ENCODE measurements at regions not wholly inside any gene's neighbourhood (a gene's known extent, or its start where the extent isn't known, plus 50 kb on each side); places are given as distances from the start of the nearest gene placed in this dataset.
A peak's percentile ranks its signal among the peaks of the same experiment; 100 is the strongest.

DNA sequence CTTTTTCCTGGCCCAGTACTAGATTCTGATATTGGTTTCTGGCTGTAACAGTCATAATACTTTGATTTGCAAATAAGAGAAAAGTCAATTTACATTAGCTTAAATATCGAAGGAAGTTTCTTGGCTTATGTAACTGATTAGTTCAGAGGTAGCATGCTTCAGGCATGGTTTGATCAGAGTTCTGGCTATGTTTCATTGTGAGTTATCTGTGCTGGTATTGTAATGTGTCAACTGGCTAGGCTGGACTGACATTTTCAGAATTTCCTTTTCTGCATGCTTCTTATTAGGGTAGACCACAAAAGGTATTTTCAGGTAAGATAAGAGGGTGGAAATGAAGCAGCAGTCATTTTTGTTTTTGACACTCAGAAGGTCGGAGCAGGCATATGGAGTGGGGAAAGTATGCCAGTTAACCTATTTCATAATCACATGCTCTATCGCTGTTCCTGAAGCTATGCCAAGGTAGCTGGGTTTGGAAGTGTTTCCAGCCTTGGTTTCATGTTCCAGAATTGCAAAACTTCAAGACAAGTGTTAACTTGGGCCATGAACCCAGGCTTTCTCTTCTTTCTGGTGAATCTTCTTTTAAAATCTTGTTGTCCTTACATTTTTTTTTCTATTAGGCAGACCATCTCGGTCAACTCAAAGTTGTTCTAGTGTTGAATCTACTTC is 244.9 kb downstream of the DHX35 start:
- WGBS, 2 donors = 67 to 69% methylated on average over 4 of the region's 4 CpGs

DNA sequence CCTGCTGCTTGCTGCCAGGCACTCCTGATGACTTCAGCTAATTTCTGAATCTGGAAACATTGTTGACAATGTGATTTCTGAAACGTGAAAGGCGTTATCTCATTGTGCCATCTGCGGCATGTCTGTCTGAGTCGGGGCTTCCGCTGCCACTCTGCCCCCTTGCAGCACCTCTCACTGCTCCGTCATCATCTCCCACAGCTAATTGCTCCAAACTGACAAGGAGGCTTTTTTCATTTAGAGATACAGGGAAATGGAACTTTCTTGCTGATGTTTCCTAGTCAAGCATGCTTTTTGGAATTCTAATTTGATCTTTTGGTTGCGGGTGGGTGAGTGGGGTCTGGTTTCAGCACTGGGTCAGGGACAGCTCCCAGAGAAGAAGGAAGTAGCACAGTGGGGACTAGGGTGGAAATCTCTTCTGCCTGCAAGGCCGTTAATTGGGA is 233.5 kb downstream of the DHX35 start:
- Histone ChIP-seq H3K36me3 (ENCODE audit: control insufficient read depth in 1 of 2, insufficient read depth in 2 of 2, low read length in 1 of 2) (no peaks in the 10 kb centered on the region), H3K4me1 (ENCODE audit: control insufficient read depth in 1 of 2, insufficient read depth in 2 of 2, low read length in 2 of 2) (no peaks in the 10 kb centered on the region), H3K27me3 (ENCODE audit: control insufficient read depth in 1 of 2, insufficient read depth in 2 of 2, low read length in 1 of 2) (no peaks in the 10 kb centered on the region), H3K9me3 (ENCODE audit: control insufficient read depth, low read length) (no peaks in the 10 kb centered on the region), H3K27ac (ENCODE audit: low read depth in 1 of 2, low read length in 2 of 2) (no peak overlapping the region), H3K4me3 (ENCODE audit: low read length in 2 of 2) (no peak overlapping the region)
- DNase-seq = no peak
- intact Hi-C loops (cut with DNase I) = no loop called here
- WGBS, 2 donors = 51 to 54% methylated on average over 8 of the region's 8 CpGs
- ATAC-seq (ENCODE audit: low FRiP score) = no peak

More for the DNA sequence above, 244.9 kb downstream of the DHX35 start:
- Histone ChIP-seq H3K4me1 (ENCODE audit: control insufficient read depth in 1 of 2, insufficient read depth in 2 of 2, low read length in 2 of 2) (no peaks in the 10 kb centered on the region), H3K36me3 (ENCODE audit: control insufficient read depth in 1 of 2, insufficient read depth in 2 of 2, low read length in 1 of 2) (no peaks in the 10 kb centered on the region), H3K4me3 (ENCODE audit: low read length in 2 of 2) (no peak overlapping the region), H3K27ac (ENCODE audit: low read depth in 1 of 2, low read length in 2 of 2) (no peak overlapping the region), H3K9me3 (ENCODE audit: control insufficient read depth, low read length) (peaks cover 3% of the 10 kb centered on the region), H3K27me3 (ENCODE audit: control insufficient read depth in 1 of 2, insufficient read depth in 2 of 2, low read length in 1 of 2) (no peaks in the 10 kb centered on the region)
- DNase-seq = no peak
- intact Hi-C loops (cut with DNase I) = no loop called here
- no peak for ATAC-seq (ENCODE audit: low FRiP score)

DNA sequence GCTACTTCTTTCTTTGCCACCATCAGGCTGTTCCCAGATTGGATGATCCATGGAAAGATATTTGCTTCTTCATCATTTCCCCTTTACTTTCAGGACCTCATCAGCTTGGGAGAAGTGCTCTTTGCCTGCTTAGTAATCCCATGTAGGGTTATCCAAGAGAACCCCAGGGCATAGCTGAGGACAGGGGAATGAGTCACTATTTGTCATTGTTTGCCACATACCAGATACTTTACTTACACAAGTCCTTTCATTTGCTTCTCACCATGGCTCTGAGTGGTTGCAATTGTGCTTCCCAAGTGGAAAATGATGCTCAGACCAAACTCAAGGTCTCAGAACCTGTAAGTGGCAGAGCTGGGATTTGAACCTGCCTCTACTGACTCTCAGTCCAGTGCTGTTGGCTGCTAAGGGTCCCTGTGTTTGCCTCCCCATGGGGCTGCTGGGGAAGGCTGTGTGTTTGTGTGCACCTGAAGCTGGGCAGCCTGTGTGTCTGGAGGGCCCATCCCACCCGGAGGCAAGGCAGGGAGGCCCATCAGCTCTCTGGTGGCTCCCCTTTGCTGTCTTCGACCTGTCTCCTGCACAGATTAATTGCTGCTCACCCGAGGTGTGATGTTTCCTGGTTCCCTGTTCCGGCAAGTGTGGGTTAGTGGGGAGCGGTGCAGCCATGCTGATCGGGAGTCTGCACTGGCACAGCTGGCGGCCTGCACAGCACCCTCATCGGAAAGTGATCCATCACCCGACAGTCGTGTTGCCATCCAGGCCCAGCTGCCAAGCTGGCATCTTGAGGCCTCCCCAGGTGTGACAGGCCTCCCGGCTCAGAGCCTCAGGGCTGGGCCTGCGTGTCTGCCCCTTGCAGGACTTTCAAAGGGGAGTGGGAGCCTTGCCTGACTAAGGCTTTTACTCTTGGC is 228.8 kb downstream of the DHX35 start:
- no peak for DNase-seq

DNA sequence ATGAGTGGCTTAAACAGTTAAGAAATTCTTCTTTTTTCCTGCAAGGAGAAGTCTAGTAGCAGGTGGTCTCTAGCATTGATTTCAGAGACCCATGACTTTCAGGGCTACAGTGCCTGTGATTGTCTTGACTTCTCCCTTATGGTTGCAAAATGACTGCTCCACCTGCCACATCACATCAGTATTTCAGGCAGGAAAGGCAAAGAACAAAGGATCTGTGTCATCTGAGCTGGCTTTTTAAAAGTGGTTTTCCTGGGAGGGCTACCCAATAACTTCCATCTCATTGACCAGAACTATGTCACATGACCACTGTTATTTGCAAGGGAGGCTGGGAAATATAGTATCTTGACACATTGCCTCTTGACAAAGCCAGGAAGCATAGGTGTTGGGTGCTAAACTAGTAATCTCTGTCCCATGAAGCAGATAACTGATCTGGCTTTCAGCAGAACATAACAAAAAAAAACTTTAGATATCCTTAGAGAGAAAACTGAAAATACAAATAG is 226.2 kb downstream of the DHX35 start:
- Histone ChIP-seq H3K36me3 (ENCODE audit: control insufficient read depth in 1 of 2, insufficient read depth in 2 of 2, low read length in 1 of 2) (no peaks in the 10 kb centered on the region), H3K27ac (ENCODE audit: low read depth in 1 of 2, low read length in 2 of 2) (no peak overlapping the region), H3K9me3 (ENCODE audit: control insufficient read depth, low read length) (no peaks in the 10 kb centered on the region), H3K27me3 (ENCODE audit: control insufficient read depth in 1 of 2, insufficient read depth in 2 of 2, low read length in 1 of 2) (no peaks in the 10 kb centered on the region), H3K4me1 (ENCODE audit: control insufficient read depth in 1 of 2, insufficient read depth in 2 of 2, low read length in 2 of 2) (no peaks in the 10 kb centered on the region), H3K4me3 (ENCODE audit: low read length in 2 of 2) (no peak overlapping the region)
- no peak for ATAC-seq (ENCODE audit: low FRiP score)
- DNase-seq = no peak
- intact Hi-C loops (cut with DNase I) = no loop called here

More for the DNA sequence above, 228.8 kb downstream of the DHX35 start:
- Histone ChIP-seq H3K9me3 (ENCODE audit: control insufficient read depth, low read length) (no peaks in the 10 kb centered on the region), H3K4me1 (ENCODE audit: control insufficient read depth in 1 of 2, insufficient read depth in 2 of 2, low read length in 2 of 2) (no peaks in the 10 kb centered on the region), H3K27ac (ENCODE audit: low read depth in 1 of 2, low read length in 2 of 2) (no peak overlapping the region), H3K27me3 (ENCODE audit: control insufficient read depth in 1 of 2, insufficient read depth in 2 of 2, low read length in 1 of 2) (no peaks in the 10 kb centered on the region), H3K4me3 (ENCODE audit: low read length in 2 of 2) (no peak overlapping the region), H3K36me3 (ENCODE audit: control insufficient read depth in 1 of 2, insufficient read depth in 2 of 2, low read length in 1 of 2) (no peaks in the 10 kb centered on the region)
- ATAC-seq (ENCODE audit: low FRiP score) = peak; percentile 31
- 68 to 73% methylated on average over 12 of the region's 12 CpGs for WGBS, 2 donors
- intact Hi-C loops (cut with DNase I) = no loop called here

DNA sequence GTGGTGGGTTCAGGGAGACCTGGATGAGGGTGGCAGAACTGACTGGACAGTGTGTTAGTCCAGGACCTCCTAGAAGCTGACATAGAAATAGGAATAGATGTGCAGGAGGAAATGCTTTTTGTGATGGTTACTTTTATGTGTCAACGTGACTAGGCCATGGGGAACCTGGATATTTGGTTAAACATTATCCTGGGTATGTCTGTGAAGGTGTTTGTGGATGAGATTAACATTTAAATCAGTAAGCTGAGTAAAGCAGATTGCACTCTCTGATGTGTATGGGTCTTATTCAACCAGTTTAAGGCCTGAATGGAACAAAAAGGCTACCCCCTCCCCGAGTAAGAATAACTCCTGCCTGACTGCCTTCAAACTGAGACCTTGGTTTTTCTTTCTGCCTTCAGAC is 219.3 kb downstream of the DHX35 start:
- no peak for ATAC-seq (ENCODE audit: low FRiP score)
- intact Hi-C loops (cut with DNase I) = no loop called here
- no peak for DNase-seq
- Histone ChIP-seq H3K27ac (ENCODE audit: low read depth in 1 of 2, low read length in 2 of 2) (no peak overlapping the region), H3K4me1 (ENCODE audit: control insufficient read depth in 1 of 2, insufficient read depth in 2 of 2, low read length in 2 of 2) (no peaks in the 10 kb centered on the region), H3K9me3 (ENCODE audit: control insufficient read depth, low read length) (no peaks in the 10 kb centered on the region), H3K36me3 (ENCODE audit: control insufficient read depth in 1 of 2, insufficient read depth in 2 of 2, low read length in 1 of 2) (no peaks in the 10 kb centered on the region), H3K4me3 (ENCODE audit: low read length in 2 of 2) (no peak overlapping the region), H3K27me3 (ENCODE audit: control insufficient read depth in 1 of 2, insufficient read depth in 2 of 2, low read length in 1 of 2) (no peaks in the 10 kb centered on the region)
- 44 to 54% methylated on average over 2 of the region's 2 CpGs for WGBS, 2 donors

DNA sequence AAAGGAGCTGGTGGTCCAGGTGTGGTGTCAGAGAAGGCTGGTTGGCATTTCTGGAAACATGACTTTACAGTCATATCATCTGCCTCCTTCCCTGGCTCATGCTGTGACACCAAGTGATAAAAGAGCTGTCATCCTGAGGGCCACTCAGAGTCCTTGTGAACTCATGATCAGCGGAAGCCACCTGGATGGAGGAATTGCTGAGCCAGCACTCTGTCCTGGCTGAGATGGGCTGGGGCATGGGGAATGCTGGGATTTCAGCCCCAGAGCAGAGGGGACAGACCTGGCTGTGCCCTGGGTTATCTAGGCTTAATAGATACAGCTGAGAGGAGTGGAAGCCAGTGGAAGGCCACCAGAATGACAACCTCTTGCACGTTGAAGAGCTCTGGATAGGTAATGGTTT is 214.3 kb downstream of the DHX35 start:
- H3K4me1 ChIP-seq (ENCODE audit: control insufficient read depth in 1 of 2, insufficient read depth in 2 of 2, low read length in 2 of 2) = no peaks in the 10 kb centered on the region
- intact Hi-C loops (cut with DNase I) = no loop called here
- no peaks in the 10 kb centered on the region for H3K9me3 ChIP-seq (ENCODE audit: control insufficient read depth, low read length)
- H3K27me3 ChIP-seq (ENCODE audit: control insufficient read depth in 1 of 2, insufficient read depth in 2 of 2, low read length in 1 of 2) = no peaks in the 10 kb centered on the region
- ATAC-seq (ENCODE audit: low FRiP score) = no peak
- H3K36me3 ChIP-seq (ENCODE audit: control insufficient read depth in 1 of 2, insufficient read depth in 2 of 2, low read length in 1 of 2) = no peaks in the 10 kb centered on the region
- H3K27ac ChIP-seq (ENCODE audit: low read depth in 1 of 2, low read length in 2 of 2) = no peak overlapping the region
- H3K4me3 ChIP-seq (ENCODE audit: low read length in 2 of 2) = no peak overlapping the region
- WGBS, 2 donors = 79 to 84% methylated on average over 2 of the region's 2 CpGs
- DNase-seq = no peak

DNA sequence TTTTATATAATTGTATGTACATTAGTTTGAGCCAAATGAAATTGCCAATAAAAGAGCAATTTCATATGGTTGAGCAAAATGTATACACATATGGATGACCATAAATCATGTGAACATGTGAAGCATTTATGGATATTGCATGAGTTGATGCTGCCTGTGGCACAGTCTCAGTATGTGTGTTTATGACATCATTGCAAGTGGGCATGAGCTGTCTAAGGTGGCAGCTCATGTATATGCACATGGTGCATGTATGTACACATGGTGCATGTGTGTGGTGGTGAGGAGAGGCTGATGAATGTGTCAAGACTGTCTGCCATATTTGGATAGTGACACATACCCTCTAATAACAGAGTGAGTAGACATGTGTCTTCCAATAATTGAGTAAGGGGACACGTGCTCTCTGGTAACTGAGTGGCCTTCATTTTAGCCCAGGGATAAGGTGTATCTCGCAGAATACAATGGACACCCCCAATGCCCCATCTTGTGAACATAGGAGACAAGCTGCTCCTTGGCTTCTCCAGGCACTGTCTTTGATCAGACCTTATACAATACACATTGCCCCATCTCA is 208.8 kb downstream of the DHX35 start:
- intact Hi-C loops (cut with DNase I) = no loop called here
- no peak overlapping the region for H3K27ac ChIP-seq (ENCODE audit: low read depth in 1 of 2, low read length in 2 of 2)
- H3K36me3 ChIP-seq (ENCODE audit: control insufficient read depth in 1 of 2, insufficient read depth in 2 of 2, low read length in 1 of 2) = no peaks in the 10 kb centered on the region
- no peak overlapping the region for H3K4me3 ChIP-seq (ENCODE audit: low read length in 2 of 2)
- no peaks in the 10 kb centered on the region for H3K27me3 ChIP-seq (ENCODE audit: control insufficient read depth in 1 of 2, insufficient read depth in 2 of 2, low read length in 1 of 2)
- ATAC-seq (ENCODE audit: low FRiP score) (no peak), DNase-seq (no peak)
- 66 to 73% methylated on average over 2 of the region's 2 CpGs for WGBS, 2 donors
- peaks cover 9% of the 10 kb centered on the region for H3K9me3 ChIP-seq (ENCODE audit: control insufficient read depth, low read length)
- H3K4me1 ChIP-seq (ENCODE audit: control insufficient read depth in 1 of 2, insufficient read depth in 2 of 2, low read length in 2 of 2) = no peaks in the 10 kb centered on the region

DNA sequence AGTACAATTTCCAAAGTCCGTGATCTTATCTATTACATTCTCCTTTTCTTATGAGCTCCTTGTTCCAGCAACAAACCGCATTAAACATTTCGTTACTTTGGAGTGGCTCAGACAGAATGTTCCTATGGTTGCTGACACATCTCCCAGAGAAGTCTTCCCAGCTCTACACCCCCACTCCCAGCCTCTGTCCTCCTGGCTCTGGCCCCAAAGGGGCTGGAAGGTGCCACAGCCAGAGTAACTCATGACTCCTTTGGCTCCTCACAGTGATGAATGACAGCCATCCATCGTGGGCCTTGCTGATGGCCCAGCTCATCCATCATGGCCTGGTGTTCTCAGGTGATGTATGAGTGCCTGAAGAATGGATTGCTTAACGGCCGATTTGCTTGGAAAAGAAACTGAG is 203.0 kb downstream of the DHX35 start:
- no peaks in the 10 kb centered on the region for H3K36me3 ChIP-seq (ENCODE audit: control insufficient read depth in 1 of 2, insufficient read depth in 2 of 2, low read length in 1 of 2)
- no peaks in the 10 kb centered on the region for H3K4me1 ChIP-seq (ENCODE audit: control insufficient read depth in 1 of 2, insufficient read depth in 2 of 2, low read length in 2 of 2)
- ATAC-seq (ENCODE audit: low FRiP score) = no peak
- intact Hi-C loops (cut with DNase I) = no loop called here
- no peak overlapping the region for H3K4me3 ChIP-seq (ENCODE audit: low read length in 2 of 2)
- H3K27me3 ChIP-seq (ENCODE audit: control insufficient read depth in 1 of 2, insufficient read depth in 2 of 2, low read length in 1 of 2) = no peaks in the 10 kb centered on the region
- H3K27ac ChIP-seq (ENCODE audit: low read depth in 1 of 2, low read length in 2 of 2) = no peak overlapping the region
- DNase-seq = no peak
- WGBS, 2 donors = 71 to 72% methylated on average over 6 of the region's 6 CpGs
- peaks cover 5% of the 10 kb centered on the region for H3K9me3 ChIP-seq (ENCODE audit: control insufficient read depth, low read length)
